ENCODE measurements at regions not wholly inside any gene's neighbourhood (a gene's known extent, or its start where the extent isn't known, plus 50 kb on each side); places are given as distances from the start of the nearest gene placed in this dataset.
A peak's percentile ranks its signal among the peaks of the same experiment; 100 is the strongest.

- TF ChIP-seq FOXA1 (IDR thresholded peaks at IDR 0.05): peak; percentile 76
- peak; percentile 39 to 44 for TF ChIP-seq RAD21 (IDR thresholded peaks at IDR 0.05)
- TF ChIP-seq FOXA2 (IDR thresholded peaks at IDR 0.05): peak; percentile 78
- TF ChIP-seq RXRA (IDR thresholded peaks at IDR 0.05): peak; percentile 39 to 50
- TF ChIP-seq REST (IDR thresholded peaks at IDR 0.05): no peak
- TF ChIP-seq HNF4A (conservative IDR thresholded peaks at IDR 0.05): peak; percentile 49
- no peak for TF ChIP-seq EGR1 (IDR thresholded peaks at IDR 0.05; ENCODE audit: low read depth in 2 of 2)
- peak; percentile 21 for TF ChIP-seq SP1 (IDR thresholded peaks at IDR 0.05)
- TF ChIP-seq JUND (IDR thresholded peaks at IDR 0.05): no peak
- Histone ChIP-seq H3K4me1 (ENCODE audit: control insufficient read depth in 4 of 4, insufficient read depth in 4 of 4, low read length in 3 of 4) (peaks cover 0 to 3% (median 0%) of the 10 kb centered on the region in 4 donors), H3K9ac (ENCODE audit: low read depth in 1 of 2, low read length in 2 of 2) (no peak overlapping the region), H3K9me3 (ENCODE audit: control insufficient read depth in 4 of 4, low read length in 3 of 4) (no peaks in the 10 kb centered on the region), H3K36me3 (ENCODE audit: control insufficient read depth in 4 of 4, insufficient read depth in 3 of 4, low read depth in 1 of 4, low read length in 3 of 4) (no peaks in the 10 kb centered on the region), H3K27ac (ENCODE audit: low read depth in 1 of 2, low read length in 2 of 2) (no peak overlapping the region), H3K4me3 (ENCODE audit: low read depth in 1 of 3, low read length in 3 of 3) (no peak overlapping the region), H3K27me3 (ENCODE audit: control insufficient read depth in 4 of 4, insufficient read depth in 4 of 4, low read length in 3 of 4) (no peaks in the 10 kb centered on the region)
- no peak for DNase-seq (ENCODE audit: low spot score)
- WGBS: 53% methylated on average over 4 of the region's 4 CpGs
Observed at GRCh38 chr2:45300026-45300750, 290.9 kb upstream of the SIX2 start.

- no peak for DNase-seq (ENCODE audit: low spot score)
- Histone ChIP-seq H3K27ac (ENCODE audit: low read depth in 1 of 2, low read length in 2 of 2) (no peak overlapping the region), H3K27me3 (ENCODE audit: control insufficient read depth in 4 of 4, insufficient read depth in 4 of 4, low read length in 3 of 4) (no peaks in the 10 kb centered on the region), H3K4me3 (ENCODE audit: low read depth in 1 of 3, low read length in 3 of 3) (no peak overlapping the region), H3K9ac (ENCODE audit: low read depth in 1 of 2, low read length in 2 of 2) (no peak overlapping the region), H3K36me3 (ENCODE audit: control insufficient read depth in 4 of 4, insufficient read depth in 3 of 4, low read depth in 1 of 4, low read length in 3 of 4) (no peaks in the 10 kb centered on the region), H3K4me1 (ENCODE audit: control insufficient read depth in 4 of 4, insufficient read depth in 4 of 4, low read length in 3 of 4) (peaks cover 0 to 3% (median 0%) of the 10 kb centered on the region in 4 donors), H3K9me3 (ENCODE audit: control insufficient read depth in 4 of 4, low read length in 3 of 4) (no peaks in the 10 kb centered on the region)
- no peak for TF ChIP-seq ZBTB33 (IDR thresholded peaks at IDR 0.05)
- TF ChIP-seq FOXA2 (IDR thresholded peaks at IDR 0.05): no peak
- no peak for TF ChIP-seq NR2F2 (IDR thresholded peaks at IDR 0.05)
- no peak for TF ChIP-seq HNF4G (IDR thresholded peaks at IDR 0.05)
- TF ChIP-seq FOXA1 (IDR thresholded peaks at IDR 0.05): no peak
- TF ChIP-seq REST (IDR thresholded peaks at IDR 0.05): no peak
- TF ChIP-seq ATF3 (IDR thresholded peaks at IDR 0.05): no peak
- no peak for TF ChIP-seq RAD21 (IDR thresholded peaks at IDR 0.05)
- no peak for TF ChIP-seq RXRA (IDR thresholded peaks at IDR 0.05)
- no peak for TF ChIP-seq SP1 (IDR thresholded peaks at IDR 0.05)
- no peak for TF ChIP-seq CTCF (IDR thresholded peaks at IDR 0.05; ENCODE audit: low read depth, low read length, missing input control)
- TF ChIP-seq TAF1 (conservative IDR thresholded peaks at IDR 0.05): no peak
- TF ChIP-seq MAX (IDR thresholded peaks at IDR 0.05): no peak
- TF ChIP-seq JUND (IDR thresholded peaks at IDR 0.05): no peak
- TF ChIP-seq GABPA (IDR thresholded peaks at IDR 0.05 in 1 of 2, conservative IDR thresholded peaks at IDR 0.05 in 1 of 2): no peak
- no peak for TF ChIP-seq EGR1 (IDR thresholded peaks at IDR 0.05; ENCODE audit: low read depth in 2 of 2)
- TF ChIP-seq YY1 (IDR thresholded peaks at IDR 0.05): no peak
- WGBS: 88% methylated on average over 4 of the region's 4 CpGs
Observed at GRCh38 chr2:45299361-45299760, 290.1 kb upstream of the SIX2 start.
